ENCODE measurements at regions not wholly inside any gene's neighbourhood (a gene's known extent, or its start where the extent isn't known, plus 50 kb on each side); places are given as distances from the start of the nearest gene placed in this dataset.

DNA sequence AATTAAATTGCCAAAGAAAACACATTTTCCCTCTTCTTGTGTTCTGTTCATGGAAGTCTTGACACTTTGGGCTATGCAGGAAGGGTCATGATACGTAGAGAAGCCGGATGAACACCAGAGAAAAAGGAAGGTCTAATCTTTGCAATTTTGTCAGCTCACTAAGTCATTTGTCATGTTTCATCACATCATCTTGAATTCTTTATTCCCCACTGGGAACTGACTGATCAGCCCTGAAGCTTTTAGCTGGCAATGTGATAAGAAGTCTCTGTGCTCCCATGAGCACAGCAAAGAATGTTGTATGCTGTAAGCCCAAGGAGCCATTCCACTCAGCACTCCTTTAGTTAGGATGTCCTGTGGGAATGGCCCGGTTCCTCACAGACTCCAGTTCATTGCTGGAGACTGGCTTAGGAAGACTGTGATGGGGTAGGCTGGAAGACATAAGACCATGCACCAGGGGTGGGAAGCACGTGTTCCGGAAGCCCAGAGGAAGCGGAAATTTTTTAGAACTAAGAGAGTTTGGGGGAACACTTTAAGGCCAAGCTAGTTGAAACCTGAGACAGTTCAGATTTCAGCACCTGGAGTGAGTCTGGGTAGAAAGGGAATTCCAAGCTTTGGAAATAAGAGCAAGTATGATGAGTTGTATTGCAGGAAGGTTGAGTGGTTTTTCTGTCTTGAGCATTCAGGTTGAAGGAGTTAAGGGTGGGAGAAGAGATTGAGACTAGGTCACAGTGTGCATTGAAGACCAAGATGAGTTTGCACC is 306.7 kb upstream of the MTNR1B start:
- no peak for DNase-seq (ENCODE audit: low spot score)

DNA sequence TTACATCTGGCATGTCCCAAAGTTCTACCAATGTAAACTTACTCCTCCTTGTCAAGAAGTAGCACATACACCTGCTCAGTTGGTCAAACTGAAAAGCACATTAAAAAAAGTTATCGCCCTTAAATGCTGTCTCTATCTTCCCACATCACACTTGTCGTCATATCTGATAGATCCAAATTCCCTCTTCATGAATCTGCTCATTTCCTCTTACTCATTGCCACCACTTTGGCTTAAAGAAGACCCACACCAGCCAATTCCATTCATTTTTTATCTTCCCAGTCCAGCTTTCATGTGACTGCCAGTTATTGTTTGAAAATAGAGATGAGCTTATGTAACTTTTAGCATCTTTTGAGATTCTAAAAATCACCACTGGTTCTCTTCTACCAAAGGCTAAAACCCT is 305.9 kb upstream of the MTNR1B start:
- no peak for DNase-seq (ENCODE audit: low spot score)

DNA sequence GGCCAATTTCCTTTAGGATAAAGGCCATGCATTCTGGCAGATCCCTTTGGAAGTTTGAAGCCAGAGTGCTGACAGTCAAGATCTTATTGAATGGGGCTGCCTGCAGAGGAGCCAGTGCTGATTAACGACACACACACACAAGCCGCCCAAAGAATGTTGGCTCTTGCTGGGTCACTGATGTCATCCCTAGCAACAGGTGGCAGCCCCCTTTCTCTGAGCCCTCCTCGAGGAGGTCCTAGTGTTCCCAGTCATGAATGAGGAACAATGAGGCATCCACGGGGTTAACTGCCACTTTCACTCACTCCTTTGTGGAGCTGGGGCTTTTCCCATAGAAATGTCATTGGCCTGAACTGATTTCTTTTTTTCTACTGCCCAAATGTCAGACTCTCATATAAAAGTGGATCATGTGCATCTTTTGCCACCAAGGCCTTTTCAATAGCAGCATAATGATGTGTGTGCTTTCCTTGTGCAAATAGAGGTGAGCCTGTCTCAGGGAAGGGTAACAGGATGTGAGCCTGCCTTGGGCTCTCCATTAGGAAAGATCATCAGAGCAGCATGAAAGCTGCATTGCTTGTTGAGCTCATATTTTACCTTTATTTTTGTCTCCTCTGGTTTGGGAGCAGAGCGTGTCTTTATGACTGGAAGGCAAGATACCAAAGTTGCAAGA is 301.8 kb upstream of the MTNR1B start:
- no peak for DNase-seq (ENCODE audit: low spot score)

DNA sequence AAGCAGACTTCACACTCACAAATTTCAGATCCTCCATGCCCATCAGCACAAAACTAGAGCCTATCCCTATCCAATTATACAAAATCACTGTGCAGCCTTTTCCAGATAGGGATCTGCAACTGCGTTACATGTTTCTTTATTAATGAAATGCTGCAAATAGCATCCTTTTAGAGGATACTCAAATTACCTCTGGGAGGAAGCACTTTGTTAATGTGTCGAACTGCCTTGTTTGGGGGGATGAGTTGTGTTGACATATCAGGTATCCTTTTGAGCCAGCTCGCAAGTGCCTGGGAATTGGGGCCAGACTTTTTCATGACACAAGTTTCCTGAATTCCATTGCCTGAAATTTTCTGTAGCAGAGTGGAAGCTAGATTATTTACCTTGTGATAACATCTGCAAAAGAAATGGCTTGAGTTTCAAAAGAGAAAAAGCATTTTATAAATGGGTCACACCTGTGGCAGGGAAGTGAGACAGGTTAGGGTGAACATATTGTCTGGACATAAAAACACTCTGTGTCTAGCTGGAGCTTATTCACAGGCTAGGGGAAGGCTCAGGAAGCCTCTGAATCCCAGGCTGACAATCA is 299.1 kb upstream of the MTNR1B start:
- DNase-seq (ENCODE audit: low spot score) = no peak

DNA sequence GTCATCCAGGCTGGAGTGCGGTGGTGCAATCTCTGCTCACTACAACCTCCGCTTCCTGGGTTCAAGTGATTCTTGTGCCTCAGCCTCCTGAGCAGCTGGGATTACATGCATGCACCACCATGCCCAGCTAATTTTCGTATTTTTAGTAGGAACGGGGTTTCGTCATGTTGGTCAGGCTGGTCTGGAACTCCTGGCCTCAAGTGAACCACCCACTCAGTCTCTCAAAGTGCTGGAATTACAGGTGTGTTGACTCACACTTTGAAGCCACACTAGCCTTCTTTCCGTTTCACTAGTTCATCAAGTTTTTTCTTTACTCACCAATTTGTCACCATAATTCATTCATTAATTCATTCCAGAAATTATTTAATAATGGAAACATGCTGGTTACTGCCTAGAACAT is 298.4 kb upstream of the MTNR1B start:
- no peak for DNase-seq (ENCODE audit: low spot score)

DNA sequence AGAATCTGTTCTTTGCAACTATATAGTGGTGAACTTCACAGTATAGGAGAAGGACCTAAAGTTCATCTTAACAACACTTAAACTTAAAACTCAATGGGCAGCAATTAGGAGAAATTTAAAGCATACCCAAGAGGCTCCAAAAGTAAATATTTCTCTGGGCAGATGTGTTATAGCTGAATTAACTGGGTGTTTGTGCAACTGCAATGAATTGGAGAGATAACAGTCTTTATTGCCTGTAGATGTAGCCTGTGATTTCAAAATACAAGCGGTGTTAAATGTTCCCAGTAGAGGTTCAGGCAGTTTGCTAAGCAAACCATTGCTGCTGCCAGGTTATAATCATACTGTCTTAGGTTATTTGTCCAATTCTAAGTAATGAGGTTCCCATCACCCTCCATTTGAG is 294.1 kb upstream of the MTNR1B start:
- DNase-seq (ENCODE audit: low spot score) = no peak

DNA sequence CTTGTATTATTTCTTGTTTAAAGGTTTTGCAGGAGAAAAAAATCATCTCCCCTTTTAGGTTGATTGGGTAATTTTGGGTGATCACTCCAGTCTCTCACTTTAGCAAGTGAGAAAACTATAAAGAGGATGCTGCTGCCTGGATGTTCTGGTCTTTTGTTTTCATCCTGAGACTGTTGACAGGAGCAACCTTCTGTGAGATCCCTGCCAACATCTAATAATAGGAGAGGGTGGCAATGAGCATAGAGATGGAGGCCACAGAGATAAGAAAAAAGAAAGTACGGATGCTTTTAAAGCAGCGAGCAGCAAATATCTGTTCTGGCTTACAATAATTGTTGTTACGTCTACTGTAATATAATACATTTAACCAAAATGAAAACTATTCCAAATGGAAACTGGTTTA is 293.6 kb upstream of the MTNR1B start:
- DNase-seq (ENCODE audit: low spot score) = no peak

DNA sequence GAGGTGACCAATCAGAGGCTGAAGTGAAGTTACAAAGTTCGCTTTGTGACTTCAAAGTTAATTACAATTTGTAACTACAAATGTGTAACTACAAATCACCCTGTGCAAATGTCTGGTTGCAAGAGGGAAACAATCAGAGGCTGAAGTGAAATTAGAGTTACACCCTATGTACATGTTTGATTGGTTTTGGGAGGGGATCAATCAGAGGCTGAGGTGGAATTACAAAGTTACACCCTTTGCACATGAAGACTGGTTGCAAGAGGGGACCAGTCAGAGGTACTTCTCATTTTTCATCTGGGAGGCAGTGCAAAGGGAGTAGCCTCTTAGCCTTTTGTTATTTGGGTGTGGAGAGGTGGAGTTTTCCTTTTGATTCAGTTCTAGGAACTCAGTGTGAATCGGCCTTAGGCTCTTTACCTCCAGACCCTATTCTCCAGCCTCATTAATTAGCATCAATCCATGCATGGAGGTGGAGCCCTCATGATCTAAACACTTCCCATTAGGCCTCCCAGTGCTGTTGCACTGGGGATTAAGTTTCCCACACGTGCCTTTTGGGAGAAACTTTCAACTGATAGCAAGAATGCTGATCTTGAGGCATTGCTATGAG is 291.3 kb upstream of the MTNR1B start:
- no peak for DNase-seq (ENCODE audit: low spot score)

DNA sequence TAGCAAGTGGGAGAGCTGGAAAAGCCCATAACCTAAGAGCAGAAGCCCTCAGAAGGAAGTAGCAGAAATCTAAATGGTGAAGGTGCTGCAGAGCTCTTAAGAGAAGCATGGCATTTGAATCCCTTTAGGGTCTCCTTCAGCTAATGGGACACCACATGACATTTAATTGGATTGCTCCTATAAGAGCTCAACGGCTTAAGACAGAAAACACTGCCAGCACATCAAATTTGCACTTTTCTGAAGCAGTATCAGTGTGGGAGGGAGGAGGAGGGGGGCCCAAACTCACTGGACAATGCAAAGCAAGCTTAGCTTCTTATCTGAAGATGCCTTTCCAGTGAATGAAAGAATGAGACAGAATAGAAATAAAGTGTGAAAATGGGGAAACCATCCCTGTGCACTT is 287.9 kb upstream of the MTNR1B start:
- DNase-seq (ENCODE audit: low spot score) = no peak

DNA sequence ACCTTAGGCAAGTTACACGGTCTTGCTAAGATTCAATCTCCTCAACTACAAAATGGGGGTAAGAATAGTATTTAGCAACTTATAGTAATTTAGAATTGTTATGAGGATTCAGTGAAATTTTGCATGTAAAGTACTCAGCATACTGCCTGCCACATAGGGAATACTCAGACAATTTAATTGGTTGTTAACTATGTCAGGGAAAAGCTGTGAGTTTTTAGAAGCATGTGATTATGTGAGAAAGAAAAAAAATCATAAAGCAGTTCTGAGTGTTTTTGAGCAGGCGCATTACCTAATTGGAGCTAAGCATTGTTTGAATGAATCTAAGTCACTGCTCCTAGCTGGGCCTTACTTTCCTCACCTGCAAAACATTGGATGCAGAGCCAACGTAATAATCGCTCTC is 287.3 kb upstream of the MTNR1B start:
- no peak for DNase-seq (ENCODE audit: low spot score)

DNA sequence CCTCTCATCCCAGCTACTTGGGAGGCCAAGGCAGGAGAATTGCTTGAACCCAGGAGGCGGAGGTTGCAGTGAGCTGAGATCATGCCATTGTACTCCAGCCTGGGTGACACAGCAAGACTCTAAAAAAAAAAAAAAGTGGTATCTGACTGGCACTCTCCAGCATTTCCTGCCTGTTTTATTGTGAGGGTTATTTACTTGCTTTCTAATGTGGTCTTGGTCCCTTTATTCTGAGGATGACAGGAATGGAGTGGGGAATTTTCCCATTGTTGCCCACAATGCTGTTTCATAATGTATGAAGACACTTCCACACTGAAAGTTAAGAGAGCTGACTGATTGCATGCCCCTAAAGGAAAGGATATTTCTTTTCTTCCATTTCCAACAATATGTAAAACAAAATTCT is 286.5 kb upstream of the MTNR1B start:
- DNase-seq (ENCODE audit: low spot score) = no peak

DNA sequence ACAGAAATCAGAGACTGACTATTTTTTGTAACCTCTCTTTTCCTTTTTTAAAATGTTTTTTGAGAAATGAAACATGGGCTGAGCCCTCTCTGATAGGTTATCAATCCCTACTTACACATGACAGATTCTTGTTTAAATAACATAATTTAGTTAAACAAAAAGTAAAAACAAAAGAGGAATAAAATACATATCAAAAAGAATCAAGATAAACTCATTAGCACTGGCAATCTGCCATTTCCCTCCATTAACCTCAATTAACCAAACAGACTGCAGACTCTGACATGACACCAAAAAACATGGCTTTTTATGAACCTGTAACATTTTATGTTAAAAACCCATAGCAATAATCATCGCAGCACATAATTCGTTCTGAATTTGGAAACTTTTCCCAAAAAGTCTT is 284.4 kb upstream of the MTNR1B start:
- no peak for DNase-seq (ENCODE audit: low spot score)

DNA sequence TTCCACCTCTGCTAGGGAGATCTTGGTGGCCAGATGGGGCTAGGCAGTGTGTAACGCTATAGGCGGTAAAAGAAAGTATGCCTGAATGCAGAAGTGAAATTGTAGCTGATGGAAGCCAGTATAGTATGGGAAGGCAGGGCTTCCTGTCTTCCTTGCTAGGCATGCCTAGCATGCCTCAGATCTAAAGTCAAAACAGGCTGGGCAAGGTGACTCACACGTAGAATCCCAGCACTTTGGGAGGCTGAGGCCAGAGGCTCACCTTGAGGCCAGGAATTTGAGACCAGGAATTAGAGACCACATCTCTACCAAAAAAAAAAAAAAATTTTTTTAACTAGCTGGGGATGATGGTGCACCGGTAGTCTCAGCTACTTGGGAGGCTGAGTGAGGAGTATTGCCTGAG is 281.7 kb upstream of the MTNR1B start:
- no peak for DNase-seq (ENCODE audit: low spot score)

DNA sequence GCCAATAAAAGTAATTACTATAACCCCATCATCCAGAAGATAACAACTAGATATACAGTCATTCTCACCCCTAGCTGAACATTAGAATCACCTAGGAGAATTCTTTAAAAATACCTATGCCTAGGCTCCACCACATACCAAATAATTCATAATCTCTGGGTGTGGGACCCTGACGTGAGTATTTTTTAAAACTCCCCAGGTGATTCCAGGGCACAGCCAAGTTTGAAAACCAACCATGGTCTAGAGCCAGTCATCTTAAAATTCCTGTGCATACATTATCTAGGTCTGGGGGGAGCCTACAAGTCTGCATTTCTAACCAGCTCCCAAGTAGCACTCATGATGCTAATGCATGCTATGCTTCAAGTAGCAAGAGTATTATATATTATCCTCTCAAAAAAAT is 281.0 kb upstream of the MTNR1B start:
- no peak for DNase-seq (ENCODE audit: low spot score)

DNA sequence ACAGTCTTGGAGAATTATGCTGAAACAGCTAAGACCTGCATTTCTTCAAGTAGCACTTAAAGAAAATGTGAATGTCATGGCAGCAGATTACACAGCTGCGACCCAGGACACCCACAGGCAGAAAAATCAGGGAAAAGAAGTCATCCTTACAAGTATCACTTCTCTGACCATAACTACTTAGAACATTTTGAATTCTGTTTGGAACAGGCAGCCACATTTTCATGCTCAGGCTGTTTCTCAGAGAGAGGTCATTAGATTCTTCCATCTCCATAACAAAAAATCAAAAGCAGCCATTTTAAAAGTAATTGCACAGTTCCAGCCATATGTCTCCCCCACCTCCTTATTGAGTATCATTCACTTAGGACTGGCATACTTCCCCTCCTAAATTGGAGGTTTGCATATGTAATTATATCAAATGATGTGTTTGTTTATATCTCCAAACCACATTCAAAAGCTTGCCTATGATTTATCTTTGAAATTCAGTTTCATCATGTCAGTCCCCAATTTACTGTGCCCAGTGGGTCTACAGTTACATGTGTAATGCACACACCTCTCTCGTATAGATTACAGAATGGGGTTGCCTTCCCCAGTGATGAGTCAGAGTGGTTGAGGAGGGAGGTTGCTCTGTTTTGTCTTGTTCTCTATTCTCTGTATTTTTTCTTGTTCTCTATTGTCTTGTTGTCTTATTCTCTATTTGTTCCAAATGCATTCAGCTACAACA is 276.5 kb upstream of the MTNR1B start:
- no peak for DNase-seq (ENCODE audit: low spot score)

DNA sequence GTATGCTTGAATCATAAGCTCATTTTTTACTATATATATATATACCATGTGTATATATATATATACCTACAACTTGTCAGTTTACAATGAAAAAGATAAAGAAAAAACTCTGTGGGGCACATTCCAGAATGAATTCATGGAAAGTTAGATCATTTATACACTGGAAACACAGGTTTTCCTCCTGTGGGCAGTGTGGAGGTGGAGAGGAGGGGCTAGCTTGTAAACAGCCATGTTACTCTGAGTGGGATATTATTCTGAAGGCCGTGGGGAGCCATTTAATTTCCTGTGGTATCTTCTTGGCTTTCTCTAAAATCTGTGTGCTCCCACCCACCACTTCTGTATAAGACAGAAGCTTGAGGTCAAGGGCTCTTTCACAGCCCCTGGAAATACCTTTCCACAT is 273.4 kb upstream of the MTNR1B start:
- no peak for DNase-seq (ENCODE audit: low spot score)

DNA sequence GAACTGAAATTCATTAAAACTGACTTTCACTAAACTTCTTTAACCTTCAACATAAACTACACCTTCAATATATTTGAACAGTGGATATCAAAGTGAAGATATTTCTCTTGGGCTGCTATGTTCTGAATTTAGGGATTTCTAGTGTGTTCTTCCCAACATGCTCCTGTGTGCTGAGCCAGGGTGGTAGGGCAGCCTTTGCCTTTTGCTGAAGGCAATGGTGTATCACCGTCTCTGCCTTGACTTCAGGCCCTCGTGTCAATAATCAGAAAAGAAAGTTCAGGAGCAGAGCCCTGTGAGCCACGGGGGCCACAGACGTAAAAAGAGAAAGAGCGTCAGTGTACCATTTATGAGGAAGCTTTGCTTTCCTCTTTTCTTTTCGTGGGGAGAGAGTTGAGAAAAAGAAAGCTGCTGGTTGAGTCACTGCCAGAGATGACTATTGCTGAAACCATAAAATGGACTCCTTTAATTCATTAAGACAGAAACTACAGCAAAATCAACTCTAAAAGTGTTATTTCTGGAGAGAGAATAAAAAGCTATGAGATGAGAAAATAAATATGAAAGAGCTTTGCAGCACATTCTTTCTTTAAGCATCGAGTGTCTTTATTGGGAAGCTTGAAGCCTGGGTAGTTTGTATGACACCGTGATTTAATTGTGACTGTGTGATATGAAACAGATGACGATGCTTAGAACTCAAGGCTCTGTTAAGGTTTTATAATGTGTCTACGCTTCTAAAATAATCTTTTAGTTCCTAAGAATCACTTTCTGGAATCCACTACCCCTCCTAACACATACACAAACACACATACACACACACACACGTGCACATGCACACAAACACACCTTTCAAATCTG is 271.8 kb upstream of the MTNR1B start:
- no peak for DNase-seq (ENCODE audit: low spot score)

DNA sequence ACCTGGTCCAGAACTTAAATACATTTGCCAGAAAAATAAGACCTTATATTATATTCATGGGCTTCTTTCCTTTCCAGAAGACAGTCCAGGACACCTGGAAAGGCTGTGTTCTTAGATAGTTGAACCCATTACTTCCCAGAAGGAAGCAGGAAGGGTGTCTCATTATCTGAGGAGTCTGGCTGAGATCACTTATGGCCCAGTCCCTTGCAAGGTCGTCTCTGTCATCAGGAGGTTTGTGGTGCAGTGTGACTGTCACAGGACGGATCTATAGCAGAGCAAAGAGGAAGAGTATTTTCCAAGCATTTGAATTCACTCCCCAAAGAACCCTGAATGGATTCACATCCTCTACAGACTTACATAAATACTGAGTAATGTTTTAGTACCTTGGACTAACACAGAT is 270.7 kb upstream of the MTNR1B start:
- DNase-seq (ENCODE audit: low spot score) = no peak

DNA sequence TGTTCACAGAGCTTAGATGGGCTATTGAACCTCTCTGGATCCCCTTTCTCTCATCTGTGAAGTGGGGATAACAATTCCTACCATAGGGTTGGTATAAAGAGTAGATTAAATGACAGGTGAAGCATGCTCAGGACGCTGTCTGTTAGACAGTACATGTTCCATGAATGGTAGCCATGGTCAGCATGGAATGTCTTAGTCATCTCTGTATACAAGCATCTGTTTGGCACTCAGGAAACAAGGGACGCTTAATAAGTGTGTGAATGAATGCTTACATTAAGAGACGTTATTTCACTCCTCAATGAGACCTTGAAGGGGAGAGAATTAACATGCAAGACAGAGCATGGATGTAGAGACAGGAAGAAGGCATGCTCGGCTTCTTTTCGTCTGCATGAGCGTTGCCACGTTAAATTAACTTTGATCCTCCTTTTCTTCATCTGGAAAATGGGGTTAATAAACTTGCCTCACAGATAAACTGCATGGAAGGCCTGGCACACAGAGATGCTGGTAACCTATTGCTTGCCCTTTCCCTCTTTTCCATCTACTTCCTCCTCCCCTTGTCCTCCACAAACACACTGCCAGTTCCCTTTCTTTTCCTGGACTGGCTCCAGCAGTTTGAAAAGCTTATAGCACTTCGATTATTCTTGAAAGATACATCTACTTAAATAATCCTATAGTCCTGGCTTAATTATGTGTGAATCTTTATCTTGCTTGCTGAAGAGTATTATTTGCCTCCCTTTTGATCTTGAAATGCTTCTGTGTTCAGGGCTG is 267.2 kb upstream of the MTNR1B start:
- DNase-seq (ENCODE audit: low spot score) = no peak

DNA sequence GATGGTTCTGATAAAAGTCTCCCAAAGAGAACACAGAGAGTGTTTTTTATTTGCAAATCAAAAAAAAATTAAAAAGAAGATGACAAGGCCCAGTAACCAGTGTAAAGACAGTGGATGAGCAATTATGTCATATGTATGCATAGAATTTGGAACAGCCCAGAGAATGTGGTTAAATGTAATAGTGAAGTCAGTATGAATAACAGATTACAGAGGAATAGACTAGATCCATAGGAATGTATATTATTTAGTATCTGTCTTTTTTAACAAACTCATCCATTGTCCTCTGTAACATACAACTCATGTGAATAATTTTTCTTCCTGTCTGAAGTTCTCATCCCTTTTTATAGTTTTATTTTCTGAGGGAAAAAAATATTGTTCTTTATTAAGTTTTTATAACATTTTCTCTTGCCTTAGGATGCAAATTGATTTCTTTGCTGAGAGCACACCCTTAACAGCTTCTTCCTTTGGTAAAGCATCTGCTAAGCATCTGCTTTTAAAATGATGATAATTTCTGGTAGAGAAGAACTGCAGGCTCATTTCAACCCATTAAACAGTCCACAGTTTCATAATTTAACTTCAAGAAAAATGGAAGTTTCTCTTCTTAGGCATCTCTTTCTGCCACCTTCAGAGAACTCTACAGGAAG is 266.5 kb upstream of the MTNR1B start:
- DNase-seq (ENCODE audit: low spot score) = no peak
